ENCODE measurements at regions not wholly inside any gene's neighbourhood (a gene's known extent, or its start where the extent isn't known, plus 50 kb on each side); places are given as distances from the start of the nearest gene placed in this dataset.

GRCh38 chr12:90226211-90226610 is 517.6 kb upstream of the ATP2B1 start:
- TF ChIP-seq CTCF (IDR thresholded peaks at IDR 0.05), result no peak
- TF ChIP-seq POLR2A (IDR thresholded peaks at IDR 0.05), result no peak

All from transverse colon (tissue), 3 donors.